Activated T-cell treated with anti-CD3 and anti-CD28 coated beads, Interleukin-2, amount 50 U/mL, for 72 hours (primary cell): ENCODE measurements at regions not wholly inside any gene's neighbourhood (a gene's known extent, or its start where the extent isn't known, plus 50 kb on each side); places are given as distances from the start of the nearest gene placed in this dataset.

Source experiments
- ATAC-seq, 2 donors: fragments of 150-1000 bp; cut with Tn5 transposase; replicated peaks in 1 of 2; 2 replicates each; pipeline ENCODE4 v1.10.0; 2021; ENCODE audit warnings: moderate library complexity in 2 of 2, mild to moderate bottlenecking in 1 of 2
- DNase-seq, 2 donors: peaks; one replicate each; pipeline ENCODE4 v3.0.0; 2021 to 2022; ENCODE audit warnings: mixed read lengths in 1 of 2
- H3K27ac Mint-ChIP-seq: one replicate; pipeline ENCODE4 v1.8.0; 2022; ENCODE audit warnings: mild to moderate bottlenecking, moderate library complexity, mixed read lengths
- H3K27me3 Mint-ChIP-seq: one replicate; pipeline ENCODE4 v1.8.0; 2022; ENCODE audit warnings: low read depth, mixed read lengths
- H3K36me3 Mint-ChIP-seq, 2 donors: one replicate each; pipeline ENCODE4 v1.8.0; 2022; ENCODE audit warnings: mixed read lengths in 2 of 2, mild to moderate bottlenecking in 1 of 2; ENCODE audit not compliant: insufficient read depth in 2 of 2
- H3K4me1 Mint-ChIP-seq: one replicate; pipeline ENCODE4 v1.8.0; 2022; ENCODE audit warnings: low read depth, mixed read lengths
- H3K4me3 Mint-ChIP-seq, 2 donors: one replicate each; pipeline ENCODE4 v1.8.0; 2022; ENCODE audit warnings: mild to moderate bottlenecking in 2 of 2, mixed read lengths in 2 of 2, moderate library complexity in 2 of 2
- H3K9me3 Mint-ChIP-seq, 2 donors: one replicate each; pipeline ENCODE4 v1.8.0; 2022; ENCODE audit warnings: mixed read lengths in 2 of 2

DNA sequence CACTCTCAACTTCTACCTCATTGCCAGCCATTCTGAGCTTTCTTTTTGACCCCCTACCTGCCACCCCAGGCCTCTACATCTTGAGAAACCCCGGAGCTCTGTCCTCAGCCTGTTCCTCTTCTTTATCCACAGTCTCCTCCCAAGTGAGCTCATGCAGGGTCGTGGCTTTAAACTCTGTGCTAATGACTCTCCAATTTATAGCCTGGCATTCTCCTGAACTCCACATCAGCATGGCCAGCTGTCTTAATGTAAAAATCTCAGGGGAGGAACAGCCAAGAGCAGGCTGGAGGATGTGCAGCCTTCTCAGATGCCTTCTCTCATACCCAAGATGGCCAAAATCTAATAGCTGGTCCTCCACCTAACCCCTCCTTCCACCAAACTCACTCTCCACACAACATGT, 84.2 kb downstream of the CCDC185 start:
- Mint-ChIP-seq H3K4me3 (no peak overlapping the region), H3K27me3 (peaks cover 31% of the 10 kb centered on the region), H3K9me3 (no peaks in the 10 kb centered on the region), H3K4me1 (peaks cover under 1% of the 10 kb centered on the region), H3K27ac (no peak overlapping the region), H3K36me3 (no peaks in the 10 kb centered on the region)
- DNase-seq, result no peak
- no peak for ATAC-seq

DNA sequence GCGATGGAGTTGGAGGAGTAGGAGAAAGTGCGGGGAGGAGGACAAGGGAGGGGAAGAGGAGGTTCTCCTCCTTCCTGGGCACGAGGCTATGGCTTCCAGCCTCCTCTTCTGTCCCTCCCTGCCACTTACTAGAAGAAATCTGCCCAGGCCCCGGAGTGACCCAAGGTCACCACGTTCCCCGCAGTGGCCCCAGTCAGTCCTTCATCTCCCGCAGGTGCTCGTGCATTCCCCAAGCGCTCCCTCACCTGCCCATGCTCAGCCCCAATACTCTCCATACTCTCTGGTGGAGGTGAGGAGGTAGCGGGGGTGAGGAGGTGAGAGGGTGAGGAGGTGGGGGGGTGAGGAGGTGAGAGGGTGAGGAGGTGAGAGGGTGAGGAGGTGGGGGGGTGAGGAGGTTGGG, 85.4 kb downstream of the CCDC185 start:
- DNase-seq, result no peak
- Mint-ChIP-seq H3K4me3 (no peak overlapping the region), H3K9me3 (no peaks in the 10 kb centered on the region), H3K27me3 (peaks cover 31% of the 10 kb centered on the region), H3K4me1 (peaks cover 5% of the 10 kb centered on the region), H3K27ac (no peak overlapping the region), H3K36me3 (no peaks in the 10 kb centered on the region)
- no peak for ATAC-seq

DNA sequence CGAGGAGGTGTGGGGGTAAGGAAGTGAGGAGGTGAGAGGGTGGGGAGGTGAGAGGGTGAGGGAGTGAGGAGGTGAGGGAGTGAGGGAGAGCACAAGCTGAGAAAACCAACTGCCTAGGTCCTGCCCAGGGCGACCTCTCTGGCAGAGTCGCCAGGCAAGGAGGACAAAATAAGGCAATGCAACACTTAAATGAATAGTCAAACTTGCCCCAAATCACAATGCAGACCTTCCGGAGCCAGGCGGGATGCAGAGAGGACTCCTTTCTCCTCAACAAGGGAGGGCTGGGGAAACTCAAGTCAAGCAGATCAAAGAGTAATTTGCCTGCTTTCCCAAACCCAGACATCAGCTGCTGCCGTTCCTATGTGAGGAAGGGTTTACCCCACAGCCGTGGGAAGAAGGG, 86.0 kb downstream of the CCDC185 start:
- peaks cover 5% of the 10 kb centered on the region for H3K4me1 Mint-ChIP-seq
- ATAC-seq (no peak), DNase-seq (no peak)
- H3K27me3 Mint-ChIP-seq, result peaks cover 31% of the 10 kb centered on the region
- H3K27ac Mint-ChIP-seq, result no peak overlapping the region
- H3K9me3 Mint-ChIP-seq, result no peaks in the 10 kb centered on the region
- no peak overlapping the region for H3K4me3 Mint-ChIP-seq
- no peaks in the 10 kb centered on the region for H3K36me3 Mint-ChIP-seq

DNA sequence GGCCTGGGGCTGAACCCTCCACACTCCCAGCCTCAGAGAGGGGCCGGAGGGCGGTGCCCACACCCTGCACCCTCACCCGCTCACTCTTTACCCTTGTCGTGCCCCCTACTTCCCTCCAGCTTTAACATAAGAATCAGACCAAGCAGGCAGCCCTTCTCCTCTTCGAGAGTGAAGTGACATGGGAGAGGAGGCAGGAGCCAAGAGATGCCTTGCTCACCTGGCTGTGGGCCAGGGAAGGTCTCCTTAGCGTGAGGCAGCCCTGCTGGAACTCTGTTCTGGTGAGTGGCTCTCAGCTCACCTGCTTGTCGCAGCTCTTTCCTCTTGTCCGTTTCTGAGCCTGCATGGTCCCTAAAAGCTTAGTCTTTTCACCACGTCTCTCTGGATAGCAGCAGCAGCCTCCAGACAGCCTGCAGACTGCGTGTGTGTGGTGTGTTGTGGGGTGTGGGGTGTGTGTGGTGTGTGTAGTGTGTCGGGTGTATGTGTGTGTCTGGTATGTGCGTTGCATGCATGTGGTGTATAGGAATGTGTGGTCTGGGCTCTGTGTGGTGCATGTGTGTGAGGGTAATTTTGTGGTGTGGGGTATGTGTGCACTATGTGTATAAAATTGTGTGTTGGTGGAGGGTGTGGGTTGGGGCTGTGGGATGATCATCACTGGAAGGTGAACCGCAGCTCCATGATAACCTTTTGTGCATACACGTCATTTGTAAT, 86.7 kb downstream of the CCDC185 start:
- no peaks in the 10 kb centered on the region for H3K36me3 Mint-ChIP-seq
- no peak overlapping the region for H3K4me3 Mint-ChIP-seq
- peaks cover 5% of the 10 kb centered on the region for H3K4me1 Mint-ChIP-seq
- DNase-seq (no peak), ATAC-seq (no peak)
- H3K27ac Mint-ChIP-seq, result no peak overlapping the region
- H3K9me3 Mint-ChIP-seq, result no peaks in the 10 kb centered on the region
- peaks cover 29% of the 10 kb centered on the region for H3K27me3 Mint-ChIP-seq

- Mint-ChIP-seq H3K9me3 (no peaks in the 10 kb centered on the region), H3K4me1 (peaks cover 5% of the 10 kb centered on the region), H3K27me3 (peaks cover 14% of the 10 kb centered on the region), H3K36me3 (no peaks in the 10 kb centered on the region), H3K27ac (no peak overlapping the region), H3K4me3 (no peak overlapping the region)
- ATAC-seq, result no peak
- DNase-seq, result no peak
Observed at GRCh38 chr1:223482132-223482531, 88.9 kb downstream of the CCDC185 start.

- DNase-seq (no peak), ATAC-seq (no peak)
- no peak overlapping the region for H3K4me3 Mint-ChIP-seq
- no peaks in the 10 kb centered on the region for H3K9me3 Mint-ChIP-seq
- no peak overlapping the region for H3K27ac Mint-ChIP-seq
- no peaks in the 10 kb centered on the region for H3K36me3 Mint-ChIP-seq
- H3K4me1 Mint-ChIP-seq, result peaks cover 5% of the 10 kb centered on the region
- peaks cover 7% of the 10 kb centered on the region for H3K27me3 Mint-ChIP-seq
Observed at GRCh38 chr1:223482766-223483165, 89.6 kb downstream of the CCDC185 start.

DNA sequence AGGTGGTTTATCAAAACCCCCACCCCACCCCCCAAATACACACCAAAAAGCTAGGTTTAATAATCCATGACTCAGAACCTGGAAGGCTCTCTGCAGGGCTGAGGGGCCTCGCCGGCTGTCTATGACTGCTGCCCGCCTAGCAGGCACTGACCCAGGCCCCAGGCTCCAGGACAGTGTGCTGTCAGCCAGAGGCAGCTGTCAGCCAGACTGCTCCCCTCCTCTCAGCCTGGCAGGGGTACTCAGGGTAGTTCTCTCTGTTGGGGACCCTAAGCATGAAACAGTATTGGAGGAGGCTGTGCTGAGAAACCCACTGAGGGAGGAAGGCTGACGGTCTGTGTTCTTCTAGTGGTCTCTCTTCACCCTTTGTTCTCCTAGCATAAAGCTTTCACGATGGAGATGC, 90.3 kb downstream of the CCDC185 start:
- ATAC-seq (no peak), DNase-seq (no peak)
- Mint-ChIP-seq H3K9me3 (no peaks in the 10 kb centered on the region), H3K27ac (no peak overlapping the region), H3K27me3 (no peaks in the 10 kb centered on the region), H3K4me3 (no peak overlapping the region), H3K36me3 (no peaks in the 10 kb centered on the region), H3K4me1 (peaks cover 5% of the 10 kb centered on the region)

DNA sequence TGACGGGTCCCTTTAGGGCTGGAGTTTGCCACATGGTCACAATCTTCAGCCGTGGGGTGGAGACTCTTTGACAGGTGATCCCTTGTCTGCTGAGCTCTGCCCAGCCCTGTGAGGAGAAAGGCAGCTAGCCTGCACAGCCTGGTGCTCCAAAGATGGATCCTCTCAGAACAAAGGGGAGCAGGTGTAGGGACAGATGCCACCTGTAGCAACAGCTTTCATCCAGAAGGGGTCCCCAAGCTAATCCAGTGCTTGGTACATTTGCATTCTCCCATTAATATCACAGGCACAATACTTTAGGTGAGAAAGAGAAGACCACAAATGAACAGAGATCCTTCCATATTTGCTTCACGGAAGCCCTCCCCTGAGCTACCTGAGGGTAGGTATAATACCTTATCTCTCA, 93.2 kb downstream of the CCDC185 start:
- H3K36me3 Mint-ChIP-seq, result no peaks in the 10 kb centered on the region
- no peaks in the 10 kb centered on the region for H3K9me3 Mint-ChIP-seq
- no peak overlapping the region for H3K4me3 Mint-ChIP-seq
- H3K27ac Mint-ChIP-seq, result no peak overlapping the region
- DNase-seq (no peak), ATAC-seq (no peak)
- H3K4me1 Mint-ChIP-seq, result peaks cover 5% of the 10 kb centered on the region
- H3K27me3 Mint-ChIP-seq, result no peaks in the 10 kb centered on the region

- ATAC-seq (no peak), DNase-seq (no peak)
- Mint-ChIP-seq H3K27ac (no peak overlapping the region), H3K36me3 (no peaks in the 10 kb centered on the region), H3K9me3 (no peaks in the 10 kb centered on the region), H3K27me3 (no peaks in the 10 kb centered on the region), H3K4me1 (peaks cover 5% of the 10 kb centered on the region), H3K4me3 (no peak overlapping the region)
Observed at GRCh38 chr1:223486932-223487886, 94.0 kb downstream of the CCDC185 start.

- Mint-ChIP-seq H3K4me1 (peaks cover under 1% of the 10 kb centered on the region), H3K4me3 (no peak overlapping the region), H3K9me3 (peaks cover 0 to 1% of the 10 kb centered on the region in 2 donors), H3K27me3 (no peaks in the 10 kb centered on the region), H3K27ac (no peak overlapping the region), H3K36me3 (no peaks in the 10 kb centered on the region)
- DNase-seq, result no peak
- no peak for ATAC-seq
Observed at GRCh38 chr1:223487887-223488259, 94.7 kb downstream of the CCDC185 start.

GRCh38 chr1:223489439-223489838, 96.2 kb downstream of the CCDC185 start:
- Mint-ChIP-seq H3K4me1 (no peaks in the 10 kb centered on the region), H3K4me3 (no peak overlapping the region)
- ATAC-seq, result no peak

DNA sequence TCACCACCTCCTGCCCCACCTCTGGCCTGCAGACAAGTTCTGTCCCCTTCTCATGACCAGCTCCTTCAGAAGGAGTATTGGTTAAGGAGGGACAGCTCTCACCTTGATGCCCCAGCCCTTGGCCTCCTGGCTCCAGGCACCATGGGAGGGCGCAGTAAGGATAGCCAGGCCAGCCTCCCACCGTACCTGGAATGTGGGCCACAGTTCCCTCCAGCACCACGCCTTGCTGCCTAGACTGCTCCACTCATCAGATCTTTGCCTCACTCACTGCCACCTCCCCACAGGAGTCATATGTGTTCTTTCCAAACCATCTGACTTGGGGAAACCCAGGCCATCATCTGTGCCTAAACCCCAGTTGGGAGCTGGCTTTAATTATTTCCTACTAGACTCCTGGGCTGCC, 97.0 kb downstream of the CCDC185 start:
- ATAC-seq (no peak), DNase-seq (no peak)
- Mint-ChIP-seq H3K27ac (no peak overlapping the region), H3K4me1 (peaks cover 1% of the 10 kb centered on the region), H3K9me3 (peaks cover 0 to 1% of the 10 kb centered on the region in 2 donors), H3K27me3 (no peaks in the 10 kb centered on the region), H3K4me3 (no peak overlapping the region), H3K36me3 (no peaks in the 10 kb centered on the region)

More at GRCh38 chr1:223489439-223489838, 96.2 kb downstream of the CCDC185 start:
- Mint-ChIP-seq H3K36me3 (no peaks in the 10 kb centered on the region), H3K27ac (no peak overlapping the region), H3K9me3 (peaks cover 0 to 1% of the 10 kb centered on the region in 2 donors), H3K27me3 (no peaks in the 10 kb centered on the region)
- DNase-seq, result no peak
